B cell (primary cell): ENCODE measurements at regions not wholly inside any gene's neighbourhood (a gene's known extent, or its start where the extent isn't known, plus 50 kb on each side); places are given as distances from the start of the nearest gene placed in this dataset.

Experiments used
- CTCF ChIP-seq: fragments of 200-600 bp; IDR thresholded peaks from one replicate; pipeline ENCODE4 v1.8.0; 2022; ENCODE audit warnings: antibody characterized with exemption, mild to moderate bottlenecking
- EZH2 ChIP-seq: IDR thresholded peaks from 2 replicates; pipeline ENCODE4 v1.6.1; 2012; ENCODE audit warnings: borderline replicate concordance, low read depth, mild to moderate bottlenecking, moderate library complexity, low read length; ENCODE audit not compliant: insufficient read depth, poor library complexity, severe bottlenecking

- no peak for TF ChIP-seq CTCF
- no peak for TF ChIP-seq EZH2
Measured at GRCh38 chr6:163637524-163637923, 223.0 kb downstream of the QKI start.
